BE2C (cell line): ENCODE measurements at regions not wholly inside any gene's neighbourhood (a gene's known extent, or its start where the extent isn't known, plus 50 kb on each side); places are given as distances from the start of the nearest gene placed in this dataset.

Source experiments
- DNase-seq: peaks from one replicate; pipeline ENCODE4 v3.0.0-alpha.2; 2020
- H3K27me3 ChIP-seq: fragments of 250-450 bp; sonication (Bioruptor Pico); 2 replicates; pipeline ENCODE4 v1.5.1; 2020; ENCODE audit warnings: mild to moderate bottlenecking
- H3K36me3 ChIP-seq: fragments of 250-450 bp; sonication (Bioruptor Pico); 2 replicates; pipeline ENCODE4 v1.5.1; 2020; ENCODE audit warnings: mild to moderate bottlenecking
- H3K4me1 ChIP-seq: fragments of 250-450 bp; sonication (Bioruptor Pico); 2 replicates; pipeline ENCODE4 v1.5.1; 2020
- H3K4me3 ChIP-seq: 2 replicates; pipeline ENCODE4 v1.5.1; 2011; ENCODE audit warnings: low read depth, low read length
- H3K9me3 ChIP-seq: fragments of 250-450 bp; sonication (Bioruptor Pico); 2 replicates; pipeline ENCODE4 v1.5.1; 2020
- CTCF ChIP-seq: IDR thresholded peaks from 2 replicates; pipeline ENCODE4 v1.5.1; 2012; ENCODE audit warnings: mild to moderate bottlenecking, low read depth, low read length

- Histone ChIP-seq H3K4me1 (no peaks in the 10 kb centered on the region), H3K4me3 (no peak overlapping the region), H3K27me3 (no peaks in the 10 kb centered on the region), H3K9me3 (no peaks in the 10 kb centered on the region), H3K36me3 (no peaks in the 10 kb centered on the region)
- no peak for DNase-seq
- no peak for TF ChIP-seq CTCF
Observed at GRCh38 chr9:81874250-81874649, 54.0 kb upstream of the SPATA31D4 start.

GRCh38 chr9:81874931-81875330, 53.3 kb upstream of the SPATA31D4 start:
- DNase-seq, result no peak
- Histone ChIP-seq H3K36me3 (no peaks in the 10 kb centered on the region), H3K9me3 (no peaks in the 10 kb centered on the region), H3K27me3 (no peaks in the 10 kb centered on the region), H3K4me3 (no peak overlapping the region), H3K4me1 (no peaks in the 10 kb centered on the region)
- no peak for TF ChIP-seq CTCF

- no peaks in the 10 kb centered on the region for H3K27me3 ChIP-seq
- H3K4me1 ChIP-seq, result no peaks in the 10 kb centered on the region
- H3K4me3 ChIP-seq, result no peak overlapping the region
- TF ChIP-seq CTCF, result no peak
- no peaks in the 10 kb centered on the region for H3K36me3 ChIP-seq
- no peak for DNase-seq
- H3K9me3 ChIP-seq, result no peaks in the 10 kb centered on the region
Observed at GRCh38 chr9:81877047-81877446, 51.2 kb upstream of the SPATA31D4 start.
